GM23338 (cell line): ENCODE measurements at regions not wholly inside any gene's neighbourhood (a gene's known extent, or its start where the extent isn't known, plus 50 kb on each side); places are given as distances from the start of the nearest gene placed in this dataset.

ENCODE experiments used
- ATAC-seq: fragments of 200-7000 bp; cut with Tn5 transposase; 3 replicates; pipeline ENCODE4 v1.9.1; 2020
- DNase-seq: peaks from one replicate; pipeline ENCODE4 v3.0.0-alpha.2; 2015; ENCODE audit warnings: low spot score
- H2AFZ ChIP-seq: fragments of 200-600 bp; sonication (generic); 2 replicates; pipeline ENCODE4 v1.8.0; 2016; ENCODE audit warnings: antibody characterized with exemption, mild to moderate bottlenecking, moderate library complexity
- H3F3A ChIP-seq: fragments of 200-600 bp; sonication (generic); replicated peaks from 2 replicates; pipeline ENCODE4 v1.8.0; 2017; ENCODE audit warnings: antibody characterized with exemption, mixed run types, low read depth
- H3K27ac ChIP-seq: fragments of 200-600 bp; sonication (generic); 2 replicates; pipeline ENCODE4 v1.6.1; 2016; ENCODE audit warnings: low read depth
- H3K27me3 ChIP-seq: fragments of 200-600 bp; sonication (generic); 2 replicates; pipeline ENCODE4 v1.8.0; 2016; ENCODE audit warnings: mild to moderate bottlenecking, mixed run types, moderate library complexity; ENCODE audit not compliant: insufficient read depth
- H3K36me3 ChIP-seq: fragments of 200-600 bp; sonication (generic); 2 replicates; pipeline ENCODE4 v1.8.0; 2016; ENCODE audit warnings: mild to moderate bottlenecking; ENCODE audit not compliant: insufficient read depth
- H3K4me1 ChIP-seq: fragments of 200-600 bp; sonication (generic); 2 replicates; pipeline ENCODE4 v1.8.0; 2016; ENCODE audit warnings: mild to moderate bottlenecking, moderate library complexity; ENCODE audit not compliant: insufficient read depth
- H3K4me2 ChIP-seq: fragments of 200-600 bp; sonication (generic); 2 replicates; pipeline ENCODE4 v1.7.1; 2017; ENCODE audit warnings: mixed run types
- H3K4me3 ChIP-seq: fragments of 200-600 bp; sonication (generic); 2 replicates; pipeline ENCODE4 v1.6.1; 2016; ENCODE audit warnings: mixed run types
- H3K79me2 ChIP-seq: fragments of 200-600 bp; sonication (generic); replicated peaks from 2 replicates; pipeline ENCODE4 v1.8.0; 2017; ENCODE audit warnings: mild to moderate bottlenecking; ENCODE audit not compliant: insufficient read depth
- H3K9me2 ChIP-seq: fragments of 200-600 bp; sonication (generic); 2 replicates; pipeline ENCODE4 v1.8.0; 2017; ENCODE audit not compliant: insufficient read depth
- H4K20me1 ChIP-seq: fragments of 200-600 bp; sonication (generic); replicated peaks from 2 replicates; pipeline ENCODE4 v1.8.0; 2017; ENCODE audit warnings: mild to moderate bottlenecking; ENCODE audit not compliant: insufficient read depth
- H3K27ac Mint-ChIP-seq: 2 replicates; pipeline ENCODE4 v1.8.0; 2020; ENCODE audit warnings: inconsistent platforms, mild to moderate bottlenecking, moderate library complexity, mixed read lengths
- H3K27me3 Mint-ChIP-seq: 3 replicates; pipeline ENCODE4 v1.8.0; 2022; ENCODE audit warnings: low read depth, mild to moderate bottlenecking, moderate library complexity, mixed read lengths, inconsistent platforms; ENCODE audit not compliant: insufficient read depth, poor library complexity
- H3K36me3 Mint-ChIP-seq: 3 replicates; pipeline ENCODE4 v1.8.0; 2021; ENCODE audit warnings: low read depth, mild to moderate bottlenecking, inconsistent platforms, moderate library complexity, mixed read lengths
- H3K4me1 Mint-ChIP-seq: 3 replicates; pipeline ENCODE4 v1.8.0; 2020; ENCODE audit warnings: mild to moderate bottlenecking, inconsistent platforms, mixed read lengths
- H3K4me3 Mint-ChIP-seq: 3 replicates; pipeline ENCODE4 v1.8.0; 2021; ENCODE audit warnings: moderate library complexity, mild to moderate bottlenecking, inconsistent platforms, mixed read lengths
- H3K9me3 Mint-ChIP-seq: 3 replicates; pipeline ENCODE4 v1.8.0; 2020; ENCODE audit warnings: moderate library complexity, mild to moderate bottlenecking, inconsistent platforms, mixed read lengths
- CREB1 ChIP-seq: fragments of 250-450 bp; sonication (Bioruptor Pico); IDR thresholded peaks from 2 replicates; pipeline ENCODE4 v1.5.0; 2020; ENCODE audit warnings: low read depth, mild to moderate bottlenecking, moderate library complexity
- ETS1 ChIP-seq: IDR thresholded peaks from 2 replicates; pipeline ENCODE4 v1.6.1; 2016; ENCODE audit warnings: antibody characterized with exemption
- EZH2 ChIP-seq: fragments of 200-600 bp; sonication (generic); IDR thresholded peaks from one replicate; pipeline ENCODE4 v1.8.0; 2017; ENCODE audit warnings: antibody characterized with exemption, mild to moderate bottlenecking, low read depth; ENCODE audit not compliant: unreplicated experiment
- EZH2phosphoT487 ChIP-seq: fragments of 200-600 bp; sonication (generic); IDR thresholded peaks from one replicate; pipeline ENCODE4 v1.8.1; 2018; ENCODE audit warnings: antibody characterized with exemption; ENCODE audit not compliant: unreplicated experiment
- JUNB ChIP-seq: IDR thresholded peaks from one replicate; pipeline ENCODE4 v1.6.1; 2016; ENCODE audit warnings: antibody characterized with exemption; ENCODE audit not compliant: unreplicated experiment
- NANOG ChIP-seq: IDR thresholded peaks from 2 replicates; pipeline ENCODE4 v1.6.1; 2016; ENCODE audit warnings: antibody characterized with exemption, borderline replicate concordance
- POLR2AphosphoS5 ChIP-seq: IDR thresholded peaks from 2 replicates; pipeline ENCODE4 v1.6.1; 2016; ENCODE audit warnings: antibody characterized with exemption, low read depth
- REST ChIP-seq: IDR thresholded peaks from one replicate; pipeline ENCODE4 v1.6.1; 2018; ENCODE audit warnings: antibody characterized with exemption; ENCODE audit not compliant: unreplicated experiment
- STAT1 ChIP-seq: IDR thresholded peaks from one replicate; pipeline ENCODE4 v1.6.1; 2016; ENCODE audit warnings: antibody characterized with exemption; ENCODE audit not compliant: unreplicated experiment
- ZNF114 ChIP-seq: fragments of 250-450 bp; sonication (Bioruptor Pico); IDR thresholded peaks from 2 replicates; pipeline ENCODE4 v1.5.0; 2020; ENCODE audit warnings: mild to moderate bottlenecking, moderate library complexity
- ZNF331 ChIP-seq: fragments of 250-450 bp; sonication (Bioruptor Pico); IDR thresholded peaks from 2 replicates; pipeline ENCODE4 v1.5.0; 2020; ENCODE audit warnings: low read depth, mild to moderate bottlenecking, moderate library complexity
- ZNF462 ChIP-seq: fragments of 250-450 bp; sonication (Bioruptor Pico); IDR thresholded peaks from 2 replicates; pipeline ENCODE4 v1.5.0; 2020; ENCODE audit warnings: mild to moderate bottlenecking, moderate library complexity

- no peaks in the 10 kb centered on the region for H3K36me3 Mint-ChIP-seq
- peaks cover 6% of the 10 kb centered on the region for H3K27me3 Mint-ChIP-seq
- DNase-seq (no peak), ATAC-seq (no peak)
- H3K4me1 Mint-ChIP-seq = peaks cover 5% of the 10 kb centered on the region
- H3K4me3 Mint-ChIP-seq = no peak overlapping the region
- no peak overlapping the region for H3K4me2 ChIP-seq
- H3K79me2 ChIP-seq = no peaks in the 10 kb centered on the region
- no peaks in the 10 kb centered on the region for H3K36me3 ChIP-seq
- H3K9me3 Mint-ChIP-seq = no peaks in the 10 kb centered on the region; the same call in 2 of the 3 replicates
- TF ChIP-seq REST (no peak), NANOG (no peak), ZNF114 (CRISPR knock-in tag) (no peak), JUNB (no peak), ZNF462 (CRISPR knock-in tag) (no peak), EZH2phosphoT487 (no peak), CREB1 (no peak), POLR2AphosphoS5 (no peak), EZH2 (no peak), STAT1 (no peak), ETS1 (no peak), ZNF331 (CRISPR knock-in tag) (no peak)
- H3K27me3 ChIP-seq = no peaks in the 10 kb centered on the region
- H3K4me3 ChIP-seq = no peak overlapping the region
- no peaks in the 10 kb centered on the region for H3F3A ChIP-seq
- no peaks in the 10 kb centered on the region for H3K4me1 ChIP-seq
- no peak overlapping the region for H2AFZ ChIP-seq
- H3K27ac Mint-ChIP-seq = no peak overlapping the region
- no peaks in the 10 kb centered on the region for H4K20me1 ChIP-seq
- 0 out of 2 replicates have a peak, but pooled peaks cover 3% of the 10 kb centered on the region for H3K9me2 ChIP-seq
- no peak overlapping the region for H3K27ac ChIP-seq
Observed at GRCh38 chr2:238686223-238686622, 161.7 kb upstream of the TWIST2 start.
